ENCODE measurements at regions not wholly inside any gene's neighbourhood (a gene's known extent, or its start where the extent isn't known, plus 50 kb on each side); places are given as distances from the start of the nearest gene placed in this dataset.

- H3K4me3 ChIP-seq (ENCODE audit: low read length), result no peak overlapping the region
- peak; percentile 62 for TF ChIP-seq CTCF (IDR thresholded peaks at IDR 0.05; ENCODE audit: insufficient read depth, low read depth, low read length, missing control alignments)
- DNase-seq (ENCODE audit: low read depth), result peak; percentile 66
Measured at GRCh38 chr6:51514748-51515402, 572.5 kb downstream of the PKHD1 start.

GRCh38 chr6:51526049-51526448 is 561.4 kb downstream of the PKHD1 start:
- no peak for DNase-seq (ENCODE audit: low read depth)
- no peak for TF ChIP-seq CTCF (IDR thresholded peaks at IDR 0.05; ENCODE audit: insufficient read depth, low read depth, low read length, missing control alignments)
- H3K4me3 ChIP-seq (ENCODE audit: low read length), result no peak overlapping the region

DNA sequence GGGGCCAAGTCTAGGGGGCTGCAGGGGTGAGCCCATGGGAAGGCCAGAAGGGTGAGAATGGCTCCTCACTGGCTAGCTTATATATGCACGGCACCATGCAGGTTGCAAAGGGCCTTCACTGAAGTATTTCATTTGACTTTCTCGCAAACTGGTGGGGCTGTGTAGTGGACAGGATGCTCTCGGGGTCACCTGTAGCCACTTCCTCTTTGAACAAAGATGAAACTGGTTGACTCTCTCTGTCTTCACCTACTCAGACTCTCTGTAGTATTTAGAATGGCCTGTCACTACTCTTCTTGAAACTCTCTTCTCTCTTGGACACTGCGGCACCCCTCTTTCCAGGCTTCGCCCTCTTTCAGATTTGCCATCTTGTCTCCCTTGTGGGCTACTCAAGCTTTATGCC is 560.5 kb downstream of the PKHD1 start:
- no peak for DNase-seq (ENCODE audit: low read depth)
- no peak overlapping the region for H3K4me3 ChIP-seq (ENCODE audit: low read length)
- no peak for TF ChIP-seq CTCF (IDR thresholded peaks at IDR 0.05; ENCODE audit: insufficient read depth, low read depth, low read length, missing control alignments)

GRCh38 chr6:51528556-51528955 is 558.9 kb downstream of the PKHD1 start:
- peak; percentile 70 for DNase-seq (ENCODE audit: low read depth)
- H3K4me3 ChIP-seq (ENCODE audit: low read length), result no peak overlapping the region
- no peak for TF ChIP-seq CTCF (IDR thresholded peaks at IDR 0.05; ENCODE audit: insufficient read depth, low read depth, low read length, missing control alignments)

- TF ChIP-seq CTCF (IDR thresholded peaks at IDR 0.05; ENCODE audit: insufficient read depth, low read depth, low read length, missing control alignments), result no peak
- no peak overlapping the region for H3K4me3 ChIP-seq (ENCODE audit: low read length)
- DNase-seq (ENCODE audit: low read depth), result peak; percentile 41
Measured at GRCh38 chr6:51529240-51529639, 558.2 kb downstream of the PKHD1 start.

- H3K4me3 ChIP-seq (ENCODE audit: low read length), result no peak overlapping the region
- no peak for DNase-seq (ENCODE audit: low read depth)
- TF ChIP-seq CTCF (IDR thresholded peaks at IDR 0.05; ENCODE audit: insufficient read depth, low read depth, low read length, missing control alignments), result no peak
Measured at GRCh38 chr6:51531623-51532022, 555.8 kb downstream of the PKHD1 start.

DNA sequence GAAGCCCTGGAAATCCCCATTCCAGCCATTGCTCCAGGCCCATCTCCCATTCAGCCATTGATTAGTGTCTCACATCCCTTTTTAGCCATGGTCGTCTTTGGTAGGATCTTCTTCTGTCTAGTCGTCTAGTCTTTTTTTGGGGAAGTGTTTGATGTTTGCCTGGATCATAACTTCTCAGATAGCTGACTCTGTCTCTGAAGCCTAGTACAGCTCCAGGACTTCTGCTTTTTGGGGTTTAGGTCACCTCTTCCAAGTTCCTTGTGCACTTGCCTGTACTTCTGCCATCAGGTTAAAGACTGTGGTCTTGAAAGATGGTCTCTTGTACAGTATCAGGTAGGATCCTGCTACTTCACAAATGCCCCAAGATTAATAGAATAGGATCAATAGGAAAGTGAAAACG is 553.5 kb downstream of the PKHD1 start:
- no peak for DNase-seq (ENCODE audit: low read depth)
- TF ChIP-seq CTCF (IDR thresholded peaks at IDR 0.05; ENCODE audit: insufficient read depth, low read depth, low read length, missing control alignments), result no peak

More for the DNA sequence above, 553.5 kb downstream of the PKHD1 start:
- H3K4me3 ChIP-seq (ENCODE audit: low read length), result no peak overlapping the region

Data from epithelial cell of esophagus (primary cell).